ENCODE measurements at regions not wholly inside any gene's neighbourhood (a gene's known extent, or its start where the extent isn't known, plus 50 kb on each side); places are given as distances from the start of the nearest gene placed in this dataset.

DNA sequence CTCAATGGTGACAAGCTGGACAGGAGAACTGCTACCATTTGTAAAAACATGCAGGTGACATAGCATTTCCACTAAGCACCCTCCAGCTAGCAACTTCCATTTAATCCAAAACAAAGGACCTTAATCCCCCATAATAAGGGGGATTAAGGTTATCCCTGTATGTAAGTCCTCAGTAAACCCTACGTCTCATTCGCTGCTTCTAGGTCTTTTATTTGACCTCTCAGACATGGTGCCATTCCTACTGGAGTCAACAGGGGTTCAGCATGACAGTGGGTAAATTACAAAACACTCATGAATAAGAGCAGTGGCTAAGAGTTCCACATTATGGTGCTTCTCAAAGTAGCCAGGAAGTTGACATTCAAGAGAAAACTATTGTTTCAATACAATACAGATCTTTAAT lies 121.8 kb upstream of the CAV2 start:
- TF ChIP-seq CTCF (IDR thresholded peaks at IDR 0.05; ENCODE audit: low read length) (no peak), EZH2 (IDR thresholded peaks at IDR 0.05; ENCODE audit: borderline replicate concordance, low read length) (no peak)
